GM13977 (cell line): ENCODE measurements at regions not wholly inside any gene's neighbourhood (a gene's known extent, or its start where the extent isn't known, plus 50 kb on each side); places are given as distances from the start of the nearest gene placed in this dataset.

ENCODE experiments used
- DNase-seq: peaks from one replicate; pipeline ENCODE4 v3.0.0; 2012; ENCODE audit warnings: low spot score
- CTCF ChIP-seq: IDR thresholded peaks from 2 replicates; pipeline ENCODE4 v1.5.1; 2012; ENCODE audit warnings: mild to moderate bottlenecking, control low read depth; ENCODE audit not compliant: insufficient read depth; ENCODE audit errors: extremely low read depth, missing control alignments
- in situ Hi-C: fragments of 300-500 bp; cut with MboI; formaldehyde crosslinking; loops from one replicate; pipeline ENCODE4 v1.12.0; 2022; ENCODE audit warnings: low sequenced_read_pairs, low pct_unique_long_range_greater_than_20kb, mixed read lengths, inconsistent platforms; ENCODE audit not compliant: unreplicated experiment

- in situ Hi-C loops = loop anchor here (25.0 kb wide), 1 partner anchor 550 kb away; no protein-coding TSS in a partner anchor
- no peak for TF ChIP-seq CTCF
- no peak for DNase-seq
Measured at GRCh38 chr6:71537717-71538116, 249.1 kb downstream of the OGFRL1 start.

- DNase-seq = no peak
- in situ Hi-C loops = loop anchor here (25.0 kb wide), 1 partner anchor 543 kb away; no protein-coding TSS in a partner anchor
- no peak for TF ChIP-seq CTCF
Measured at GRCh38 chr6:71544028-71544427, 255.4 kb downstream of the OGFRL1 start.

- in situ Hi-C loops = loop anchor here (25.0 kb wide), 1 partner anchor 542 kb away; no protein-coding TSS in a partner anchor
Measured at GRCh38 chr6:71544906-71545305, 256.3 kb downstream of the OGFRL1 start.

GRCh38 chr6:71545905-71546304 lies 257.3 kb downstream of the OGFRL1 start:
- in situ Hi-C loops = loop anchor here (25.0 kb wide), 1 partner anchor 541 kb away; no protein-coding TSS in a partner anchor
- no peak for DNase-seq
- TF ChIP-seq CTCF = no peak

More at GRCh38 chr6:71544906-71545305, 256.3 kb downstream of the OGFRL1 start:
- no peak for TF ChIP-seq CTCF
- no peak for DNase-seq

GRCh38 chr6:71551798-71552197 lies 263.2 kb downstream of the OGFRL1 start:
- no peak for TF ChIP-seq CTCF
- in situ Hi-C loops = no loop called here
- DNase-seq = no peak

- in situ Hi-C loops = no loop called here
- TF ChIP-seq CTCF = no peak
Measured at GRCh38 chr6:71556141-71556540, 267.5 kb downstream of the OGFRL1 start.

GRCh38 chr6:71558974-71559373 lies 270.4 kb downstream of the OGFRL1 start:
- in situ Hi-C loops = no loop called here
- no peak for TF ChIP-seq CTCF
- no peak for DNase-seq

More at GRCh38 chr6:71556141-71556540, 267.5 kb downstream of the OGFRL1 start:
- no peak for DNase-seq
